CD8-positive, alpha-beta memory T cell (primary cell): ENCODE measurements at regions not wholly inside any gene's neighbourhood (a gene's known extent, or its start where the extent isn't known, plus 50 kb on each side); places are given as distances from the start of the nearest gene placed in this dataset.

Source experiments
- CTCF ChIA-PET: fragments of 350-600 bp; sonication (Branson Sonifier 250); formaldehyde crosslinking; loops from one replicate; lab custom pipeline; 2021; ENCODE audit warnings: antibody characterized with exemption; lab: Charles Lee
- POLR2A ChIA-PET: fragments of 350-600 bp; sonication (Branson Sonifier 250); formaldehyde crosslinking; loops from one replicate; lab custom pipeline; 2021; ENCODE audit warnings: antibody characterized with exemption; lab: Charles Lee
- DNase-seq, 5 donors: peaks; one replicate each; pipeline versions ENCODE4 v3.0.0 to v3.0.0-alpha.2; 2020 to 2022; ENCODE audit warnings: mixed read lengths in 1 of 5
- H3K27ac ChIP-seq: one replicate; pipeline ENCODE4 v1.7.0; 2013; ENCODE audit warnings: low read depth, mild to moderate bottlenecking, low read length, moderate library complexity
- H3K27me3 ChIP-seq: 2 replicates; pipeline ENCODE4 v1.7.0; 2013; ENCODE audit warnings: low read length, mild to moderate bottlenecking; ENCODE audit not compliant: insufficient read depth, poor library complexity, severe bottlenecking
- H3K36me3 ChIP-seq: 2 replicates; pipeline ENCODE4 v1.7.0; 2013; ENCODE audit warnings: mild to moderate bottlenecking, low read length, moderate library complexity; ENCODE audit not compliant: insufficient read depth
- H3K4me1 ChIP-seq: 2 replicates; pipeline ENCODE4 v1.7.0; 2013; ENCODE audit warnings: mild to moderate bottlenecking, low read length, moderate library complexity; ENCODE audit not compliant: insufficient read depth
- H3K4me3 ChIP-seq: 2 replicates; pipeline ENCODE4 v1.7.0; 2013; ENCODE audit warnings: mild to moderate bottlenecking, low read length
- H3K9me3 ChIP-seq: 2 replicates; pipeline ENCODE4 v1.7.0; 2013; ENCODE audit warnings: mild to moderate bottlenecking, low read length
- H3K27ac Mint-ChIP-seq, 8 donors: one replicate each; pipeline ENCODE4 v1.8.0; 2020 to 2021; ENCODE audit warnings: mixed read lengths in 8 of 8, mild to moderate bottlenecking in 6 of 8, inconsistent platforms in 3 of 8, moderate library complexity in 3 of 8
- H3K27me3 Mint-ChIP-seq, 2 donors: one replicate each; pipeline ENCODE4 v1.8.0; 2020 to 2021; ENCODE audit warnings: mixed read lengths in 2 of 2, mild to moderate bottlenecking in 1 of 2, moderate library complexity in 1 of 2
- H3K36me3 Mint-ChIP-seq, 3 donors: one replicate each; pipeline ENCODE4 v1.8.0; 2020 to 2021; ENCODE audit warnings: mixed read lengths in 3 of 3, inconsistent platforms in 1 of 3, mild to moderate bottlenecking in 1 of 3
- H3K4me1 Mint-ChIP-seq, 3 donors: one replicate each; pipeline ENCODE4 v1.8.0; 2020 to 2021; ENCODE audit warnings: mixed read lengths in 3 of 3, inconsistent platforms in 1 of 3, mild to moderate bottlenecking in 1 of 3
- H3K4me3 Mint-ChIP-seq, 7 donors: one replicate each; pipeline ENCODE4 v1.8.0; 2020 to 2021; ENCODE audit warnings: mixed read lengths in 7 of 7, mild to moderate bottlenecking in 6 of 7, moderate library complexity in 4 of 7, inconsistent platforms in 2 of 7
- H3K9me3 Mint-ChIP-seq, 5 donors: one replicate each; pipeline ENCODE4 v1.8.0; 2020 to 2022; ENCODE audit warnings: mixed read lengths in 5 of 5, mild to moderate bottlenecking in 3 of 5, moderate library complexity in 2 of 5, inconsistent platforms in 1 of 5

DNA sequence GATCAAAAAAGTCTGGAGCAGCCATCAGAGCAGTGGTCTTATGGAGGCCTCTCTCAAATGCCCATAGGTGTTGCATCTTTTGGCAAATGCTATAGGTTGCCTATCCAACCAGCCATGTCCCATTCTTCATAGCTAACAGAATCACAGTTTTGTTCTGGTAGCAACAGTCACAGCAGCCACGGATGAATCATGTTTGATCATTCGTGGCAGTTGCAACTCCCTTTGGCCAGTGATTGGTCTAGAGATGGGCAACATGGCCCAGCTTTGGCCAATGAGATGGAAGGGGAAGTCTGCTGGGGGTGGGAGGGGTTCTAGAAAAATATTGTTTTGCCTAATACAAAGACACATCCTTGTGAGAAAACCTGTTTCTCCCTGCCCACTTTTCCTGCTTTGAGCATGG lies 50.3 kb upstream of the PPP2R3A start:
- Histone ChIP-seq H3K4me1 (no peaks in the 10 kb centered on the region), H3K9me3 (no peaks in the 10 kb centered on the region), H3K27me3 (no peaks in the 10 kb centered on the region), H3K36me3 (no peaks in the 10 kb centered on the region), H3K4me3 (no peak overlapping the region), H3K27ac (no peak overlapping the region)
- H3K27me3 Mint-ChIP-seq, result peaks cover 5 to 6% of the 10 kb centered on the region in 2 donors
- no peak overlapping the region for H3K4me3 Mint-ChIP-seq
- no peaks in the 10 kb centered on the region for H3K4me1 Mint-ChIP-seq
- ChIA-PET POLR2A (no interaction called here), CTCF (no interaction called here)
- H3K36me3 Mint-ChIP-seq, result no peaks in the 10 kb centered on the region
- no peak for DNase-seq
- peaks cover 0 to 3% (median 0%) of the 10 kb centered on the region in 5 donors for H3K9me3 Mint-ChIP-seq
- H3K27ac Mint-ChIP-seq, result no peak overlapping the region
